HCT116 (cell line): ENCODE measurements at regions not wholly inside any gene's neighbourhood (a gene's known extent, or its start where the extent isn't known, plus 50 kb on each side); places are given as distances from the start of the nearest gene placed in this dataset.

Experiments
- ATAC-seq: fragments of 200-7000 bp; cut with Tn5 transposase; 2 replicates; pipeline ENCODE4 v1.9.1; 2020; ENCODE audit warnings: mild to moderate bottlenecking, moderate library complexity
- BruUV-seq: library from RNA; stranded (reverse); fragments of 400-500 nt; replicated peaks from 2 replicates; lab custom pipeline; 2021; lab: Mats Ljungman, UMichigan
- CTCF ChIA-PET: fragments of 300-600 bp; sonication (Branson Sonifier 250); formaldehyde crosslinking; loops from one replicate; lab custom pipeline; 2021; ENCODE audit warnings: antibody characterized with exemption; lab: Charles Lee
- POLR2A ChIA-PET: fragments of 300-600, 350-600 bp; sonication (Branson Sonifier 250); formaldehyde crosslinking; loops from one replicate; lab custom pipeline; 2021; ENCODE audit warnings: antibody characterized with exemption; lab: Charles Lee
- RAD21 ChIA-PET, 2 experiments: fragments of 300-600 bp; sonication (Branson Sonifier 250); formaldehyde crosslinking; loops; one replicate each; lab custom pipeline; 2023; ENCODE audit warnings: low total read pairs in 2 of 2; ENCODE audit not compliant: uncharacterized antibody in 2 of 2, unreplicated experiment in 2 of 2, low non-redundant PET in 1 of 2; lab: Charles Lee
- DNase-seq: peaks from one replicate; pipeline ENCODE4 v3.0.0-alpha.2; 2010; ENCODE audit warnings: low read depth, low spot score
- H2AFZ ChIP-seq: fragments of 200-600 bp; shearing (Covaris generic), sonication (generic); 2 replicates; pipeline ENCODE4 v1.6.1; 2017; ENCODE audit warnings: low read depth, mixed run types, mixed read lengths, antibody characterized with exemption, low read length; ENCODE audit not compliant: poor library complexity, severe bottlenecking
- H3K27ac ChIP-seq: 2 replicates; pipeline ENCODE4 v1.5.1; 2012; ENCODE audit warnings: low read depth, low read length
- H3K27me3 ChIP-seq: fragments of 200-600 bp; sonication (generic); 2 replicates; pipeline ENCODE4 v1.6.1; 2016; ENCODE audit warnings: mixed run types, low read length, mixed read lengths; ENCODE audit not compliant: insufficient read depth
- H3K36me3 ChIP-seq, 2 experiments: fragments of 200-500 bp in 1 of 2; fragments of 200-600 bp in 1 of 2; sonication (Bioruptor generic) in 1 of 2; sonication (generic) in 1 of 2; 2 replicates each; pipeline versions ENCODE4 v1.5.1 to v1.6.1; 2014 to 2016; ENCODE audit warnings: low read length in 2 of 2, inconsistent platforms in 1 of 2, mixed read lengths in 1 of 2, mixed run types in 1 of 2; ENCODE audit not compliant: insufficient read depth in 2 of 2, control insufficient read depth in 1 of 2
- H3K4me1 ChIP-seq, 2 experiments: fragments of 200-600 bp in 1 of 2; sonication (generic) in 1 of 2; 2 replicates each; pipeline versions ENCODE4 v1.5.1 to v1.6.1; 2012 to 2017; ENCODE audit warnings: low read length in 2 of 2, inconsistent platforms in 1 of 2, mild to moderate bottlenecking in 1 of 2, mixed read lengths in 1 of 2, mixed run types in 1 of 2, moderate library complexity in 1 of 2; ENCODE audit not compliant: insufficient read depth in 2 of 2, control insufficient read depth in 1 of 2
- H3K4me2 ChIP-seq: fragments of 200-600 bp; sonication (generic); 2 replicates; pipeline ENCODE4 v1.6.1; 2017; ENCODE audit warnings: mixed run types, low read length, mixed read lengths
- H3K4me3 ChIP-seq, 2 experiments: fragments of 200-600 bp in 1 of 2; sonication (generic) in 1 of 2; replicated peaks in 1 of 2; 2 replicates each; pipeline ENCODE4 v1.5.1; 2011 to 2016; ENCODE audit warnings: low read length in 2 of 2, control low read depth in 1 of 2, low read depth in 1 of 2, mild to moderate bottlenecking in 1 of 2, mixed read lengths in 1 of 2, mixed run types in 1 of 2
- H3K79me2 ChIP-seq: fragments of 200-600 bp; sonication (generic); 2 replicates; pipeline ENCODE4 v1.6.1; 2017; ENCODE audit warnings: mild to moderate bottlenecking, mixed run types, low read length, moderate library complexity, mixed read lengths; ENCODE audit not compliant: insufficient read depth
- H3K9ac ChIP-seq: fragments of 200-600 bp; sonication (generic); 2 replicates; pipeline ENCODE4 v1.6.1; 2016; ENCODE audit warnings: low read length, mixed read lengths
- H3K9me2 ChIP-seq: fragments of 200-600 bp; sonication (generic), shearing (Covaris generic); 2 replicates; pipeline ENCODE4 v1.6.1; 2017; ENCODE audit warnings: mixed run types, mild to moderate bottlenecking, moderate library complexity; ENCODE audit not compliant: insufficient read depth
- H3K9me3 ChIP-seq, 2 experiments: fragments of 200-500 bp in 1 of 2; fragments of 200-600 bp in 1 of 2; sonication (Bioruptor generic) in 1 of 2; sonication (generic) in 1 of 2; 2 replicates each; pipeline ENCODE4 v1.6.1; 2014 to 2017; ENCODE audit warnings: low read length in 2 of 2, mixed read lengths in 2 of 2, inconsistent platforms in 1 of 2, low read depth in 1 of 2, mild to moderate bottlenecking in 1 of 2, mixed run types in 1 of 2, moderate library complexity in 1 of 2; ENCODE audit not compliant: control insufficient read depth in 1 of 2, insufficient read depth in 1 of 2
- H4K20me1 ChIP-seq: fragments of 200-600 bp; sonication (generic), shearing (Covaris generic); 2 replicates; pipeline ENCODE4 v1.6.1; 2017; ENCODE audit warnings: mixed run types, mild to moderate bottlenecking, moderate library complexity; ENCODE audit not compliant: insufficient read depth
- ATF3 ChIP-seq: IDR thresholded peaks from 2 replicates; pipeline ENCODE4 v1.6.1; 2012
- CEBPB ChIP-seq: IDR thresholded peaks from 2 replicates; pipeline ENCODE4 v1.6.1; 2012; ENCODE audit warnings: low read depth
- ELF1 ChIP-seq: IDR thresholded peaks from 2 replicates; pipeline ENCODE4 v1.6.1; 2012; ENCODE audit warnings: low read depth, borderline replicate concordance
- POLR2A ChIP-seq: IDR thresholded peaks from 2 replicates; pipeline ENCODE4 v1.7.0; 2011; ENCODE audit warnings: borderline replicate concordance; ENCODE audit not compliant: insufficient read depth, insufficient read length; ENCODE audit errors: extremely low read depth
- REST ChIP-seq: IDR thresholded peaks from 2 replicates; pipeline ENCODE4 v1.6.1; 2012; ENCODE audit warnings: low read depth
- SIN3A ChIP-seq: IDR thresholded peaks from 2 replicates; pipeline ENCODE4 v1.6.1; 2012; ENCODE audit warnings: low read depth
- SP1 ChIP-seq: IDR thresholded peaks from 2 replicates; pipeline ENCODE4 v1.6.1; 2012; ENCODE audit warnings: low read depth
- YY1 ChIP-seq: IDR thresholded peaks from 2 replicates; pipeline ENCODE4 v1.6.1; 2011; ENCODE audit warnings: low read length, low read depth, moderate library complexity, mild to moderate bottlenecking; ENCODE audit not compliant: insufficient replicate concordance; ENCODE audit errors: extremely low read depth
- ZNF274 ChIP-seq: fragments of 200-500 bp; sonication (Bioruptor generic); IDR thresholded peaks from 2 replicates; pipeline ENCODE4 v1.6.1; 2014; ENCODE audit warnings: mild to moderate bottlenecking, low read depth, low read length, inconsistent platforms
- intact Hi-C: fragments of 100-400 bp; cut with micrococcal nuclease; formaldehyde crosslinking; loops from 2 replicates; pipeline ENCODE4 v1.10.0; 2022

GRCh38 chr6:120558294-120558693, 776.0 kb downstream of the TBC1D32 start:
- CTCF ChIA-PET: no interaction called here
- Histone ChIP-seq H3K36me3 (no peaks in the 10 kb centered on the region), H3K9me2 (no peaks in the 10 kb centered on the region), H3K9me3 (no peaks in the 10 kb centered on the region; a peak in 1 of 4 replicates), H3K27me3 (no peaks in the 10 kb centered on the region), H3K79me2 (no peaks in the 10 kb centered on the region), H3K9ac (no peak overlapping the region), H3K4me2 (no peak overlapping the region), H3K4me3 (no peak overlapping the region), H2AFZ (no peak overlapping the region), H3K4me1 (no peaks in the 10 kb centered on the region), H3K27ac (no peak overlapping the region), H4K20me1 (no peaks in the 10 kb centered on the region)
- no TSS peak for BruUV-seq
- ATAC-seq (no peak), DNase-seq (no peak)
- POLR2A ChIA-PET: no interaction called here
- RAD21 ChIA-PET: no interaction called here
- intact Hi-C loops: no loop called here
- TF ChIP-seq ELF1 (no peak), ZNF274 (no peak), YY1 (no peak), CEBPB (no peak), SP1 (no peak), SIN3A (no peak), REST (no peak), ATF3 (no peak), POLR2A (no peak)
